ENCODE measurements at regions not wholly inside any gene's neighbourhood (a gene's known extent, or its start where the extent isn't known, plus 50 kb on each side); places are given as distances from the start of the nearest gene placed in this dataset.

GRCh38 chr12:24573621-24574020, 375.3 kb downstream of the BCAT1 start:
- TF ChIP-seq TCF12 (IDR thresholded peaks at IDR 0.05; ENCODE audit: low read depth) (no peak), YY1 (IDR thresholded peaks at IDR 0.05; ENCODE audit: low read depth) (no peak), RAD21 (IDR thresholded peaks at IDR 0.05; ENCODE audit: low read depth) (no peak), CREB1 (IDR thresholded peaks at IDR 0.05; ENCODE audit: low read depth) (no peak), REST (IDR thresholded peaks at IDR 0.05; ENCODE audit: low read depth) (no peak), TAF1 (IDR thresholded peaks at IDR 0.05; ENCODE audit: low read depth) (no peak), FOXM1 (IDR thresholded peaks at IDR 0.05; ENCODE audit: borderline replicate concordance, low read depth) (no peak), CEBPB (IDR thresholded peaks at IDR 0.05) (no peak), NFIC (IDR thresholded peaks at IDR 0.05) (no peak), EGR1 (IDR thresholded peaks at IDR 0.05) (no peak), USF1 (IDR thresholded peaks at IDR 0.05) (no peak), EP300 (IDR thresholded peaks at IDR 0.05; ENCODE audit: borderline replicate concordance) (no peak), ZBTB7A (IDR thresholded peaks at IDR 0.05; ENCODE audit: low read depth) (no peak), TEAD4 (IDR thresholded peaks at IDR 0.05) (no peak)

GRCh38 chr12:24565300-24565699, 383.6 kb downstream of the BCAT1 start:
- TF ChIP-seq CEBPB (IDR thresholded peaks at IDR 0.05) (no peak), MAX (IDR thresholded peaks at IDR 0.05) (no peak), RAD21 (IDR thresholded peaks at IDR 0.05; ENCODE audit: low read depth) (no peak), NFIC (IDR thresholded peaks at IDR 0.05) (no peak), FOXM1 (IDR thresholded peaks at IDR 0.05; ENCODE audit: borderline replicate concordance, low read depth) (no peak), TEAD4 (IDR thresholded peaks at IDR 0.05) (no peak), EP300 (IDR thresholded peaks at IDR 0.05; ENCODE audit: borderline replicate concordance) (no peak), USF1 (IDR thresholded peaks at IDR 0.05) (no peak), ZBTB7A (IDR thresholded peaks at IDR 0.05; ENCODE audit: low read depth) (no peak), CREB1 (IDR thresholded peaks at IDR 0.05; ENCODE audit: low read depth) (no peak), REST (IDR thresholded peaks at IDR 0.05; ENCODE audit: low read depth) (no peak), TAF1 (IDR thresholded peaks at IDR 0.05; ENCODE audit: low read depth) (no peak), TCF12 (IDR thresholded peaks at IDR 0.05; ENCODE audit: low read depth) (no peak), EGR1 (IDR thresholded peaks at IDR 0.05) (no peak), YY1 (IDR thresholded peaks at IDR 0.05; ENCODE audit: low read depth) (no peak)

- TF ChIP-seq TEAD4 (IDR thresholded peaks at IDR 0.05) (no peak), REST (IDR thresholded peaks at IDR 0.05; ENCODE audit: low read depth) (no peak), CREB1 (IDR thresholded peaks at IDR 0.05; ENCODE audit: low read depth) (no peak), EP300 (IDR thresholded peaks at IDR 0.05; ENCODE audit: borderline replicate concordance) (no peak), NFIC (IDR thresholded peaks at IDR 0.05) (no peak), ZBTB7A (IDR thresholded peaks at IDR 0.05; ENCODE audit: low read depth) (no peak), EGR1 (IDR thresholded peaks at IDR 0.05) (no peak), YY1 (IDR thresholded peaks at IDR 0.05; ENCODE audit: low read depth) (no peak), USF1 (IDR thresholded peaks at IDR 0.05) (no peak), MAX (IDR thresholded peaks at IDR 0.05) (no peak), FOXM1 (IDR thresholded peaks at IDR 0.05; ENCODE audit: borderline replicate concordance, low read depth) (no peak), TAF1 (IDR thresholded peaks at IDR 0.05; ENCODE audit: low read depth) (no peak), CEBPB (IDR thresholded peaks at IDR 0.05) (no peak), TCF12 (IDR thresholded peaks at IDR 0.05; ENCODE audit: low read depth) (no peak)
Observed at GRCh38 chr12:24562771-24563431, 386.0 kb downstream of the BCAT1 start.

Data from Ishikawa (cell line).